ENCODE measurements at regions not wholly inside any gene's neighbourhood (a gene's known extent, or its start where the extent isn't known, plus 50 kb on each side); places are given as distances from the start of the nearest gene placed in this dataset.

GRCh38 chr9:107870927-107871680 is 381.5 kb upstream of the KLF4 start:
- Histone ChIP-seq H3K9ac (ENCODE audit: low read length) (no peak overlapping the region), H2AFZ (ENCODE audit: low read length) (no peak overlapping the region), H4K20me1 (ENCODE audit: low read length) (no peaks in the 10 kb centered on the region), H3K4me2 (ENCODE audit: low read length) (no peak overlapping the region), H3K79me2 (ENCODE audit: low read length) (no peaks in the 10 kb centered on the region), H3K4me1 (ENCODE audit: insufficient read depth, low read length) (no peaks in the 10 kb centered on the region), H3K27ac (ENCODE audit: low read length) (no peak overlapping the region), H3K27me3 (ENCODE audit: low read length) (no peaks in the 10 kb centered on the region), H3K4me3 (ENCODE audit: low read length) (no peak overlapping the region), H3K9me3 (ENCODE audit: low read length) (no peaks in the 10 kb centered on the region), H3K36me3 (ENCODE audit: low read depth, low read length) (no peaks in the 10 kb centered on the region), H3F3A (ENCODE audit: low read length, unreplicated experiment) (no peaks in the 10 kb centered on the region), H3K9me2 (replicated peaks; ENCODE audit: low read length) (no peaks in the 10 kb centered on the region)
- DNase-seq (peak; percentile 6), ATAC-seq (peak; percentile 13; the same call in 1 of the 2 replicates)
- intact Hi-C loops (cut with micrococcal nuclease) = no loop called here
- ChIA-PET CTCF (no interaction called here), POLR2A (ENCODE audit: unreplicated experiment) (no interaction called here)
- TF ChIP-seq EZH2phosphoT487 (IDR thresholded peaks at IDR 0.05; ENCODE audit: borderline replicate concordance, low read length) (no peak), CTCF (conservative IDR thresholded peaks at IDR 0.05; ENCODE audit: low read depth, low read length) (no peak), EZH2 (IDR thresholded peaks at IDR 0.05; ENCODE audit: low read length, unreplicated experiment) (no peak)
- BruUV-seq (replicated peaks) = no TSS peak

GRCh38 chr9:107870221-107870620 is 380.7 kb upstream of the KLF4 start:
- ChIA-PET CTCF (no interaction called here), POLR2A (ENCODE audit: unreplicated experiment) (no interaction called here)
- Histone ChIP-seq H3K4me3 (ENCODE audit: low read length) (no peak overlapping the region), H3K27me3 (ENCODE audit: low read length) (no peaks in the 10 kb centered on the region), H3K79me2 (ENCODE audit: low read length) (no peaks in the 10 kb centered on the region), H3K27ac (ENCODE audit: low read length) (no peak overlapping the region), H3K9me3 (ENCODE audit: low read length) (no peaks in the 10 kb centered on the region), H4K20me1 (ENCODE audit: low read length) (no peaks in the 10 kb centered on the region), H3K36me3 (ENCODE audit: low read depth, low read length) (no peaks in the 10 kb centered on the region), H3K4me2 (ENCODE audit: low read length) (no peak overlapping the region), H3F3A (ENCODE audit: low read length, unreplicated experiment) (no peaks in the 10 kb centered on the region), H3K4me1 (ENCODE audit: insufficient read depth, low read length) (no peaks in the 10 kb centered on the region), H3K9ac (ENCODE audit: low read length) (no peak overlapping the region), H3K9me2 (replicated peaks; ENCODE audit: low read length) (no peaks in the 10 kb centered on the region), H2AFZ (ENCODE audit: low read length) (no peak overlapping the region)
- no peak for TF ChIP-seq CTCF (conservative IDR thresholded peaks at IDR 0.05; ENCODE audit: low read depth, low read length)
- no peak for TF ChIP-seq EZH2phosphoT487 (IDR thresholded peaks at IDR 0.05; ENCODE audit: borderline replicate concordance, low read length)
- TF ChIP-seq EZH2 (IDR thresholded peaks at IDR 0.05; ENCODE audit: low read length, unreplicated experiment) = no peak
- ATAC-seq (no peak), DNase-seq (no peak)
- no TSS peak for BruUV-seq (replicated peaks)
- intact Hi-C loops (cut with micrococcal nuclease) = no loop called here

- Histone ChIP-seq H4K20me1 (ENCODE audit: low read length) (no peaks in the 10 kb centered on the region), H3K9me3 (ENCODE audit: low read length) (no peaks in the 10 kb centered on the region), H3K79me2 (ENCODE audit: low read length) (no peaks in the 10 kb centered on the region), H3K9me2 (replicated peaks; ENCODE audit: low read length) (no peaks in the 10 kb centered on the region), H3K4me3 (ENCODE audit: low read length) (no peak overlapping the region), H3K36me3 (ENCODE audit: low read depth, low read length) (no peaks in the 10 kb centered on the region), H3K9ac (ENCODE audit: low read length) (no peak overlapping the region), H2AFZ (ENCODE audit: low read length) (no peak overlapping the region), H3K4me2 (ENCODE audit: low read length) (no peak overlapping the region), H3K27me3 (ENCODE audit: low read length) (no peaks in the 10 kb centered on the region), H3F3A (ENCODE audit: low read length, unreplicated experiment) (no peaks in the 10 kb centered on the region), H3K27ac (ENCODE audit: low read length) (no peak overlapping the region), H3K4me1 (ENCODE audit: insufficient read depth, low read length) (no peaks in the 10 kb centered on the region)
- intact Hi-C loops (cut with micrococcal nuclease) = no loop called here
- no peak for DNase-seq
- TF ChIP-seq EZH2phosphoT487 (IDR thresholded peaks at IDR 0.05; ENCODE audit: borderline replicate concordance, low read length) (no peak), EZH2 (IDR thresholded peaks at IDR 0.05; ENCODE audit: low read length, unreplicated experiment) (no peak), CTCF (conservative IDR thresholded peaks at IDR 0.05; ENCODE audit: low read depth, low read length) (no peak)
- no peak for ATAC-seq
- POLR2A ChIA-PET (ENCODE audit: unreplicated experiment) = no interaction called here
- BruUV-seq (replicated peaks) = no TSS peak
- CTCF ChIA-PET = no interaction called here
These were observed 379.5 kb upstream of the KLF4 start for GRCh38 chr9:107869111-107869510.
